GM23338 (cell line): ENCODE measurements at regions not wholly inside any gene's neighbourhood (a gene's known extent, or its start where the extent isn't known, plus 50 kb on each side); places are given as distances from the start of the nearest gene placed in this dataset.

Source experiments
- ATAC-seq: fragments of 200-7000 bp; cut with Tn5 transposase; 3 replicates; pipeline ENCODE4 v1.9.1; 2020
- DNase-seq: peaks from one replicate; pipeline ENCODE4 v3.0.0-alpha.2; 2015; ENCODE audit warnings: low spot score
- H2AFZ ChIP-seq: fragments of 200-600 bp; sonication (generic); 2 replicates; pipeline ENCODE4 v1.8.0; 2016; ENCODE audit warnings: antibody characterized with exemption, mild to moderate bottlenecking, moderate library complexity
- H3F3A ChIP-seq: fragments of 200-600 bp; sonication (generic); replicated peaks from 2 replicates; pipeline ENCODE4 v1.8.0; 2017; ENCODE audit warnings: antibody characterized with exemption, mixed run types, low read depth
- H3K27ac ChIP-seq: fragments of 200-600 bp; sonication (generic); 2 replicates; pipeline ENCODE4 v1.6.1; 2016; ENCODE audit warnings: low read depth
- H3K27me3 ChIP-seq: fragments of 200-600 bp; sonication (generic); 2 replicates; pipeline ENCODE4 v1.8.0; 2016; ENCODE audit warnings: mild to moderate bottlenecking, mixed run types, moderate library complexity; ENCODE audit not compliant: insufficient read depth
- H3K36me3 ChIP-seq: fragments of 200-600 bp; sonication (generic); 2 replicates; pipeline ENCODE4 v1.8.0; 2016; ENCODE audit warnings: mild to moderate bottlenecking; ENCODE audit not compliant: insufficient read depth
- H3K4me1 ChIP-seq: fragments of 200-600 bp; sonication (generic); 2 replicates; pipeline ENCODE4 v1.8.0; 2016; ENCODE audit warnings: mild to moderate bottlenecking, moderate library complexity; ENCODE audit not compliant: insufficient read depth
- H3K4me2 ChIP-seq: fragments of 200-600 bp; sonication (generic); 2 replicates; pipeline ENCODE4 v1.7.1; 2017; ENCODE audit warnings: mixed run types
- H3K4me3 ChIP-seq: fragments of 200-600 bp; sonication (generic); 2 replicates; pipeline ENCODE4 v1.6.1; 2016; ENCODE audit warnings: mixed run types
- H3K79me2 ChIP-seq: fragments of 200-600 bp; sonication (generic); replicated peaks from 2 replicates; pipeline ENCODE4 v1.8.0; 2017; ENCODE audit warnings: mild to moderate bottlenecking; ENCODE audit not compliant: insufficient read depth
- H3K9me2 ChIP-seq: fragments of 200-600 bp; sonication (generic); 2 replicates; pipeline ENCODE4 v1.8.0; 2017; ENCODE audit not compliant: insufficient read depth
- H4K20me1 ChIP-seq: fragments of 200-600 bp; sonication (generic); replicated peaks from 2 replicates; pipeline ENCODE4 v1.8.0; 2017; ENCODE audit warnings: mild to moderate bottlenecking; ENCODE audit not compliant: insufficient read depth
- H3K27ac Mint-ChIP-seq: 2 replicates; pipeline ENCODE4 v1.8.0; 2020; ENCODE audit warnings: inconsistent platforms, mild to moderate bottlenecking, moderate library complexity, mixed read lengths
- H3K27me3 Mint-ChIP-seq: 3 replicates; pipeline ENCODE4 v1.8.0; 2022; ENCODE audit warnings: low read depth, mild to moderate bottlenecking, moderate library complexity, mixed read lengths, inconsistent platforms; ENCODE audit not compliant: insufficient read depth, poor library complexity
- H3K36me3 Mint-ChIP-seq: 3 replicates; pipeline ENCODE4 v1.8.0; 2021; ENCODE audit warnings: low read depth, mild to moderate bottlenecking, inconsistent platforms, moderate library complexity, mixed read lengths
- H3K4me1 Mint-ChIP-seq: 3 replicates; pipeline ENCODE4 v1.8.0; 2020; ENCODE audit warnings: mild to moderate bottlenecking, inconsistent platforms, mixed read lengths
- H3K4me3 Mint-ChIP-seq: 3 replicates; pipeline ENCODE4 v1.8.0; 2021; ENCODE audit warnings: moderate library complexity, mild to moderate bottlenecking, inconsistent platforms, mixed read lengths
- H3K9me3 Mint-ChIP-seq: 3 replicates; pipeline ENCODE4 v1.8.0; 2020; ENCODE audit warnings: moderate library complexity, mild to moderate bottlenecking, inconsistent platforms, mixed read lengths
- CREB1 ChIP-seq: fragments of 250-450 bp; sonication (Bioruptor Pico); IDR thresholded peaks from 2 replicates; pipeline ENCODE4 v1.5.0; 2020; ENCODE audit warnings: low read depth, mild to moderate bottlenecking, moderate library complexity
- ETS1 ChIP-seq: IDR thresholded peaks from 2 replicates; pipeline ENCODE4 v1.6.1; 2016; ENCODE audit warnings: antibody characterized with exemption
- EZH2 ChIP-seq: fragments of 200-600 bp; sonication (generic); IDR thresholded peaks from one replicate; pipeline ENCODE4 v1.8.0; 2017; ENCODE audit warnings: antibody characterized with exemption, mild to moderate bottlenecking, low read depth; ENCODE audit not compliant: unreplicated experiment
- EZH2phosphoT487 ChIP-seq: fragments of 200-600 bp; sonication (generic); IDR thresholded peaks from one replicate; pipeline ENCODE4 v1.8.1; 2018; ENCODE audit warnings: antibody characterized with exemption; ENCODE audit not compliant: unreplicated experiment
- JUNB ChIP-seq: IDR thresholded peaks from one replicate; pipeline ENCODE4 v1.6.1; 2016; ENCODE audit warnings: antibody characterized with exemption; ENCODE audit not compliant: unreplicated experiment
- NANOG ChIP-seq: IDR thresholded peaks from 2 replicates; pipeline ENCODE4 v1.6.1; 2016; ENCODE audit warnings: antibody characterized with exemption, borderline replicate concordance
- POLR2AphosphoS5 ChIP-seq: IDR thresholded peaks from 2 replicates; pipeline ENCODE4 v1.6.1; 2016; ENCODE audit warnings: antibody characterized with exemption, low read depth
- REST ChIP-seq: IDR thresholded peaks from one replicate; pipeline ENCODE4 v1.6.1; 2018; ENCODE audit warnings: antibody characterized with exemption; ENCODE audit not compliant: unreplicated experiment
- STAT1 ChIP-seq: IDR thresholded peaks from one replicate; pipeline ENCODE4 v1.6.1; 2016; ENCODE audit warnings: antibody characterized with exemption; ENCODE audit not compliant: unreplicated experiment
- ZNF114 ChIP-seq: fragments of 250-450 bp; sonication (Bioruptor Pico); IDR thresholded peaks from 2 replicates; pipeline ENCODE4 v1.5.0; 2020; ENCODE audit warnings: mild to moderate bottlenecking, moderate library complexity
- ZNF331 ChIP-seq: fragments of 250-450 bp; sonication (Bioruptor Pico); IDR thresholded peaks from 2 replicates; pipeline ENCODE4 v1.5.0; 2020; ENCODE audit warnings: low read depth, mild to moderate bottlenecking, moderate library complexity
- ZNF462 ChIP-seq: fragments of 250-450 bp; sonication (Bioruptor Pico); IDR thresholded peaks from 2 replicates; pipeline ENCODE4 v1.5.0; 2020; ENCODE audit warnings: mild to moderate bottlenecking, moderate library complexity
- TF ChIP-seq, protein P1 (sequence below), 2 experiments: fragments of 200-600 bp in 1 of 2; sonication (generic) in 1 of 2; conservative IDR thresholded peaks; 2 replicates each; pipeline versions ENCODE4 v1.5.1 to v1.6.1; 2016 to 2017; ENCODE audit warnings: antibody characterized with exemption in 2 of 2, low read depth in 2 of 2, mild to moderate bottlenecking in 2 of 2, moderate library complexity in 1 of 2

DNA sequence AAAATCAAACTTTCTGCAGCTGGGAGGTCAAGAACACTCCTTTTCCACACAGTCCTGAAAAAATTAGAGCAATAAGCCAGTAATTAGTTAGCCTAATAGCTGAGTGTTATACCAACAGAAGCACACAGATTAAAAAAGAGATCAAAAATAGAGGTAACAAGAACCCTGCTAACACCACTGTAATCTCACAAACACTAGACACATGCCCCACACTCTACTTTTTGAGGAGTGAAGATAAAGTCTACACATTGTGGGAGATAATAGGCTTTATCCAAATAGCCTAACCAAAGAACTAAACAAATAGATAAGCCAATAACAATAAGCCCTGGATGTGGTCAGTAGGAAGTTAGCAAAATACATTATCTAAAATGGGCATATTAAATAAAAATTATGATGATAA is 372.7 kb upstream of the ANO5 start:
- Histone ChIP-seq H3K4me3 (no peak overlapping the region), H3K4me2 (no peak overlapping the region), H3F3A (no peaks in the 10 kb centered on the region), H3K27me3 (no peaks in the 10 kb centered on the region), H2AFZ (no peak overlapping the region), H4K20me1 (no peaks in the 10 kb centered on the region), H3K4me1 (no peaks in the 10 kb centered on the region), H3K79me2 (no peaks in the 10 kb centered on the region), H3K27ac (no peak overlapping the region), H3K9me2 (no peaks in the 10 kb centered on the region), H3K36me3 (no peaks in the 10 kb centered on the region)
- no peak overlapping the region for H3K27ac Mint-ChIP-seq
- no peaks in the 10 kb centered on the region for H3K27me3 Mint-ChIP-seq
- TF ChIP-seq, protein P1, sequence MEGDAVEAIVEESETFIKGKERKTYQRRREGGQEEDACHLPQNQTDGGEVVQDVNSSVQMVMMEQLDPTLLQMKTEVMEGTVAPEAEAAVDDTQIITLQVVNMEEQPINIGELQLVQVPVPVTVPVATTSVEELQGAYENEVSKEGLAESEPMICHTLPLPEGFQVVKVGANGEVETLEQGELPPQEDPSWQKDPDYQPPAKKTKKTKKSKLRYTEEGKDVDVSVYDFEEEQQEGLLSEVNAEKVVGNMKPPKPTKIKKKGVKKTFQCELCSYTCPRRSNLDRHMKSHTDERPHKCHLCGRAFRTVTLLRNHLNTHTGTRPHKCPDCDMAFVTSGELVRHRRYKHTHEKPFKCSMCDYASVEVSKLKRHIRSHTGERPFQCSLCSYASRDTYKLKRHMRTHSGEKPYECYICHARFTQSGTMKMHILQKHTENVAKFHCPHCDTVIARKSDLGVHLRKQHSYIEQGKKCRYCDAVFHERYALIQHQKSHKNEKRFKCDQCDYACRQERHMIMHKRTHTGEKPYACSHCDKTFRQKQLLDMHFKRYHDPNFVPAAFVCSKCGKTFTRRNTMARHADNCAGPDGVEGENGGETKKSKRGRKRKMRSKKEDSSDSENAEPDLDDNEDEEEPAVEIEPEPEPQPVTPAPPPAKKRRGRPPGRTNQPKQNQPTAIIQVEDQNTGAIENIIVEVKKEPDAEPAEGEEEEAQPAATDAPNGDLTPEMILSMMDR (conservative IDR thresholded peaks at IDR 0.05; ENCODE audit: low read depth in 2 of 2), result no peak
- TF ChIP-seq NANOG, result no peak
- TF ChIP-seq CREB1 (CRISPR knock-in tag), result no peak
- no peak for TF ChIP-seq ETS1
- no peak for TF ChIP-seq ZNF114 (CRISPR knock-in tag)
- no peak for TF ChIP-seq STAT1
- no peak for TF ChIP-seq EZH2phosphoT487
- no peak for TF ChIP-seq POLR2AphosphoS5
- no peak for TF ChIP-seq ZNF331
- TF ChIP-seq REST, result no peak
- TF ChIP-seq ZNF462 (CRISPR knock-in tag), result no peak
- no peak for TF ChIP-seq EZH2
- no peak for TF ChIP-seq JUNB
- DNase-seq (no peak), ATAC-seq (no peak)
- no peak overlapping the region for H3K4me3 Mint-ChIP-seq
- no peaks in the 10 kb centered on the region for H3K9me3 Mint-ChIP-seq
- no peaks in the 10 kb centered on the region for H3K36me3 Mint-ChIP-seq
- no peaks in the 10 kb centered on the region for H3K4me1 Mint-ChIP-seq
